ENCODE measurements at regions not wholly inside any gene's neighbourhood (a gene's known extent, or its start where the extent isn't known, plus 50 kb on each side); places are given as distances from the start of the nearest gene placed in this dataset.
"Not testable (repeated sequence)": the region's sequence is repeated elsewhere in the genome, so short reads cannot be mapped to it uniquely, and the experiment has no call there.

GRCh38 chr3:178306432-178307115, 229.7 kb upstream of the KCNMB2 start:
- no peak for DNase-seq (ENCODE audit: low read depth)

DNA sequence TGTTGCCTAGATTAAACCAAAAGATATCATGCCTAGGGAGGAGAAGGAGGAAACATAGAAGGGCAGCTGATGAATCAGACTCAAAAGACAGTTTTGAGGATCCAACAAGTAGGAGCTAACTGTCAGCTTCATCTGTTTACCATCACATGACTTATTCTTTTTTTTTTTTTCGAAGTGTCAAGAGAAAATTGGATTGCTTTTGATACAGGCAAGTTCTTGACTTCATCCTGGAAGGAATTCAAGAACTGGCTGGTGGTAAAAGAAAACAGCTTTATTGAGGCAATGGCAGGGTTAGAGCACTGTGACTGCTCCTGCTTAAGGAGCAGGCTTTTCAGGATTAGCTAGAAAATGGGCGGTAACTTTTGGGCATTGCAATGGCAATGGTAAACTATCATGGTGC, 227.5 kb upstream of the KCNMB2 start:
- DNase-seq (ENCODE audit: low read depth): no peak

GRCh38 chr3:178310949-178311348, 225.3 kb upstream of the KCNMB2 start:
- no peak for DNase-seq (ENCODE audit: low read depth)

DNA sequence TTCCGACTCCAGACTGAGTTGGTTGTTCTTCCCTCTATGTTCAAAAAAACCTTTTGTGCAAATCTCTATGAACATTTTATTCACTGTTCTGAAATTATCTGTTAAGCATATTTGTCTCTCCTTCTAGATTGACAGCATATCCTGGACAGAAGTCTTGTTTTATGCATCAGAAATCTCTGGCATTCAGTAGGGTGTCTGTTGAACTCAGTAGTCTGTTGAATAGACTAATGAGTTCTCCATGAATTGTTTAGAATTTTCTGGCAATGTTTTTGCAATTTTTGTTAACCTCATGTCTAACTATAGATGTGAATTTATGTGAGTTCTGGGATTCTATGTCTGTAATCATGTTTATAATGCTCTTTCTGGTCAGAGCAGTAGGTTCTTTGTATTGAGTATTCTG, 222.5 kb upstream of the KCNMB2 start:
- DNase-seq (ENCODE audit: low read depth): no peak

DNA sequence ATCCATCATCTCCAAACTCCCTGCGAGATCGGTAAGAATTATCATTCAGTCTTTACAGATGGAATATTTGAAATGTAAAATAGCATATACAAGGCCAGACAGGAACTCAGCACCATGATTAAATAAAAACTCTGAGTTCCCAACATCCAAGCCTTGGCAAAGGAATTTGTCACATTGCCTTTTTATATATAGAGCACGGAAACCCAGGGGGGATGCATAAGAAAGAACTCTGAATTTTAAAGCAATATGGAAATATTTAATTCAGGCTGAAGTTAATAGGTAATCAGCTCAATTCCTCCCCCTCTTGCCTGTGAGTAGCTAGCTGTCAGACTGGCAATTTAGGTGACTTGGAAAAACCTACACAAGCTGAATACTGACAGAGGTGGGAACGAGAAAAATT, 217.9 kb upstream of the KCNMB2 start:
- DNase-seq (ENCODE audit: low read depth): no peak

DNA sequence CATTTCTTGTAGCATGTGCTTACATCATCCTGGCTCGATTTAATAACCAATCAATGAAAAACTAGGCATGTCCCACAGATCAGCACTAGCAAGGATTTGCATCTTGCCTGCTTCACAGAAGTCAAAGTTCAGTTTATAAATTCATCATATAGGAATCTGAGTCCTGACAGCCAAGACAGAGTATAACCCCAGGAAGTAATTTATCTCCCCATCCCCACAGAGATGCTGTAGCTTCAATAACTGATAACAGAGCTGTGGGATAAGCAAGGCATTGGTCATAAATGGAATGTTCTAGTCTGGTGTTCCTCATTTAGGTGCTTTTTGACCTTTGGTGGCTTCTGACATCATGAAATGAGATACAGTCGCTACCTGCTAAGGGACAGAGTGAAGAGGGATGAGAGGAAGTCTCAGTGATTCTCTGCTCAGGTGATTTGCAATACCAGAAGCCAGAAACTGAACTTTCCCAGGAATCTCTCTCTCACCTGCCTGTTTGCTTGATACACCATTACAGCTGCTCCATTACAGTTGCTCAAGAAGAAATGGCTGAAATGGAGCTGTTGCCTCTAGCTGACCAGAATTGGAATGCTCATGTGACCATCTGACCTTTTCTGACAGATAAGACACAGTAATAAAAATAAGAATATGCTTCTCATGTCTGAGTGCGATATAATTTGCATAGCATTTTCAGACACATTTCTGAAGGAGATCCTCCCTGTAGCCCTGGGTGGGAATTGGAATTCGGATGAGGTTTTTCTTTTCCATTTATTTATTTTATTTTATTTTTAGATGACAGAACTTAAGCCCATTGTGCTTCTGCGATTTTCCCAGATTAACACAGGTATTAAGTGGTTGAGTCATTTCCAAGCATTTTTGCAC, 217.1 kb upstream of the KCNMB2 start:
- DNase-seq (ENCODE audit: low read depth): no peak

- peak; percentile 19 for DNase-seq (ENCODE audit: low read depth)
Observed at GRCh38 chr3:178320456-178321351, 215.5 kb upstream of the KCNMB2 start.

DNA sequence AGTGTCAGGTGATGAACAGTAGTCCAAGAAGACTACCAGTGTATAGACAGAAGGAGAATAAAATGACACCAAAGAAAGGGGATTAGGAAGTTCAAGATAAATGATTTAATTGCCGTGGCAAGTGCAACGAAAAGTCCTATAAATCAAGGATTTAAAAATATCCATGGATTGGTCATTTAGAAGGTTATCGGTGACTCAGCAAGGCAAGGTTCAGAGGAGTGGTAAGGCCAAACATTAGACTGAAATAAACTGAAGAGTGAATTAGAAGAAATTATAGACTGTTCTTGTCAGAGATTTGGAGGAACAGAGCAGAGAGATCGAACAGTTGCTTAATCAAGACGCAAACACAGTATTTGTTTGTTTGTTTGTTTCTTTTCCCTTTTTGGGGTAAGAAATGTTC, 211.9 kb upstream of the KCNMB2 start:
- DNase-seq (ENCODE audit: low read depth): no peak

DNA sequence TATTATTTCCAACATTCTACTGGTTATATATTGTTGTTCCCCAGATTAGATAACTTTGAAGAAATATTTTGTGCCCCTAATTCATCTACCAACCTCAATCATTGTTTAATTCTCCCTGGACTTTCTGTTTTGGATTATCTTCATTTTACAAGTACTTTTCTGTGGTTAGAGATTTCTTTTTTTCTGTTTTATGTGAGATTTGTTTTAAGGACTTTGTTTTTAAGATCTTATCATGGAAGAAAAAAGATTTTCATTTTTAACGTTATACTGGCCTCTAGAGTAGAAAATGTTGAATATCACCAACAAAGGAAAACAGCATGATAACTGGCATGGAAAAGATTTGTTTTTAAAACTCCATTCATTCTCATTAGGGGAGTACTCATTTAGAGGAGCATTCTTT, 210.9 kb upstream of the KCNMB2 start:
- DNase-seq (ENCODE audit: low read depth): peak; percentile 36

DNA sequence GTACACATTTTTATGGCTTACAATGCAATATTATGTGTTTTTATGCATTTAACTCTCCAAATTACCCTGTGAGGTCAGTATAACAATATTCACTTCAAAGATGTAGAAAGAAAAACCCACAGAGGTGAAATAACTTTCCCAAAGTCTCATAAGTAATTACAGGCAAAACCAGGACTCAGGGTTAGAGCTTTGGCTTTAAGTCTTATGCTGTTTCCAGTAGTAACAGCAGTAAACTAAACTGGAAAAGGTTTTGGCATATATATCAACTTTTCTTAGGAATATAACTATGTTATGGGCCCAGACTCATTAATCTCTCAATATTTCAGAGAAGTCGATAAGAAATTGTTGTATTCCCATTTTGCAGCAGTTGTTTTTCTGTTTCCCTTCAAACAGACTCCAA, 206.3 kb upstream of the KCNMB2 start:
- DNase-seq (ENCODE audit: low read depth): no peak

DNA sequence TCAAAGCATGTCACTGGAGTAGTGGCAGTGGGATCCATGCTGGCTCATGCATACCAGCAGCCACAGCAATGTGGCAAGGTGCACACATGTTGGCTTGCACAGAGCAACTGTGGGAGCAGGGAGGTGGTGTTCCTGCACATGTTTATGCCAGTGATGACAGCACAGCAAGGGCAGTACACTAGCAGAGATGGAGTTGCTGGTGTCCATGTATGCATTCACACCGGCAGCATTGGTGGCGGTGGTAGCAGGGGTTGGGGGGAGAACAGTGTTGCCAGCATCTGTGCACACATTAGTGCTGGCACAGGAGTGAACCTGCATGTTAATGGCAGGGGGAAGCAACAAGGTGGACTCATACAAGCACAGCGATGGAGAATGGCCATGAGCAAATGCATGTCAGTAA, 202.0 kb upstream of the KCNMB2 start:
- no peak for DNase-seq (ENCODE audit: low read depth)

DNA sequence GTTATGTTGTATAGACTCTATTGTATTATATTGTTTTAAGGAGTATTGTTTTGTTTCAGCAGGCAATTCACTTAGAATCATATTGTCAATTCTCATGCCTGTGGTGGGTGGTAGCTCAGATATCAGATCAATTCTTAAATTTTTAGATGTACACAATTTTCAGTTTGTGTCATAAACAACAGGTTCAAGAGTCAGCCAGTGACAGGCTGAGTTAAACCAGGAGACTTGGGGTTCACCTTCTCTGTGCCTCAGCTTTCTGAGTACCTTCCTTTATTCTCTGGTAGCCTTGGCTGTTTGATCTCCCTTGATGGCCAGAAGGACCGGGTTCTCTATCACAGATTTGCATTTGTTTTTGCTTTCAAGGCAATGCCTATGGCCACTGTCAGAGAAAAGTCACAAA, 199.9 kb upstream of the KCNMB2 start:
- DNase-seq (ENCODE audit: low read depth): no peak

GRCh38 chr3:178340506-178340905, 195.7 kb upstream of the KCNMB2 start:
- no peak for DNase-seq (ENCODE audit: low read depth)

GRCh38 chr3:178341636-178342035, 194.6 kb upstream of the KCNMB2 start:
- no peak for DNase-seq (ENCODE audit: low read depth)

DNA sequence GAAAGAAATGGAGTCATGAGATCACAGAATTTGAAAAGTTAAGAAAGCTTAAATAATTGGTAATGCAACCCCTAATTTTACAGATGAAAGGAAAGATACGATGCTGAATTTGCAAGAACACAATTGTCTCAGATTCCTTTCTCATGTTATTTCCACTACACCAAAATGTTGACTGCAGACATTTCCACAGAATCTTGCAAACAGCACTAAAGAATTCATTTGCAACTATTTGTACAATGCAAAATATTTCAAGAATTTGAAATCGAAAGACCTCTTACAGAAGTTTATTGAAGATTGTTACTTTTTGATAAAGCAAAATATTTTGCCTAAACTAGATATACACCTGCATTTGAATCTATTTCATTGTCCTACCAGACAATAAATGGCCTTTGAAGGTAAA, 194.1 kb upstream of the KCNMB2 start:
- no peak for DNase-seq (ENCODE audit: low read depth)

DNA sequence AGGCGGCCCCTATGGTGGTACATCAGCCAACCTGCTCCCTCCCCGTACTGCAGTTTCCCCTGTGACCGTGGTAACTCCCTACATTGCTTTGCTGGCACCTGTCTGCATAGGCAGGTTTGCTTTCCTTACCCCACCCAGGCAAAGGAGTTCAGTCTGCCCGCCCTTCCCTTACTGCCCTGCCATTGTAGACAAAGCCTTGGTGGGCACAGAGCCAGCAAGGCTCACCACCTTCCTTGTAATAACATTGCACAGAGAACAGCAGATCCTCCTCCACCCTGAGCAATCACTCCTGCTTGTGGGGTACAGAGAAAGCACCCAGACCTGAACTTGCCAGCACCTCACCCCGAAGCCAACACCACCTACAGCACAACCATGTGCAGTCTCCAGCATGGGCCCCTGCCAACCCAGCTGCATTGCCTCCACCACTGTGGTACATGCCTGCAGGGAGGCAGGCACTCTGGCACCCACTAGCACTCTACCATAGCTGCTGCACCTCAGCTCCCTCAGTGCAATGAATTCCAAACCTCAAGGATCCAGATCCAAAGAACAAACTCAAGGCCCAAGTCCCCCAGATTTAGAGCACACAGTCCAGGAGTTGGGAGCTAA, 192.7 kb upstream of the KCNMB2 start:
- DNase-seq (ENCODE audit: low read depth): no peak

DNA sequence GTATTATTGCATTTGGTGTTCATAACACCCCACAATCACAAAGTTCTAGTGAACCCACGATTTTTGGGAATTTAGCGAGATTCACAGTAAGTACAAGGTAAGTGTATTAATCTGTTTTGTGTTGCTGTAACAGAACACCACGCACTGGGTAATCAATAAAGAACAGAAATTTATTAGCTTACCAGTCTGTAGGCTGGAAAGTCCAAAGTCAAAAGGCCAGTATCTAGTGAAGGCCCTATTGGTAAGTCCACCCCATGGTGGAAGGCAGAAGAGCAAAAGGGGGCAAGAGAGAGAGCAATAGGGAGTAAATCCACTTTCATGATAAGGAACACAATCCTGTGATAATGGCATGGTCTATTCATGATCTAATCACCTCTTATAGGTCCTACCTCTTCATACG, 190.3 kb upstream of the KCNMB2 start:
- no peak for DNase-seq (ENCODE audit: low read depth)

- DNase-seq (ENCODE audit: low read depth): not testable (repeated sequence)
Observed at GRCh38 chr3:178348561-178349217, 187.5 kb upstream of the KCNMB2 start.

- not testable (repeated sequence) for DNase-seq (ENCODE audit: low read depth)
Observed at GRCh38 chr3:178349218-178349596, 187.0 kb upstream of the KCNMB2 start.

DNA sequence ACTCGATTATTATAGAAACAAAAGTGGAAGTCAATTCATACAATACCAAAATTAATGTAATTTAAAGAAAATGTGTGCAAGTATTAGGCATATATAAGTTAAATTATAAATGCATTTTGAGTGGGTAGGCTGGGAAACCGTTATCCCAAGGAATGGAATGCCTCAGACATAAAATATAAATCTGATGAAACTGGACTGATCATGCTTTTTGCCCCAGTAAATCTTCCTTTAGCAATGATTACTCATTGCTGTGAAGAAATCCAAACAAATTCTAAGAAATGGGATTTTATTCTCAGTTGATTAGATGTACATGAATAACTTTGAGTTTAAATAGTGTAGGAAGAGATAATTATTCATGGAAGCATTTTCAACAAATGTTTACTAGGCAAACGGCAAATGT, 185.5 kb upstream of the KCNMB2 start:
- DNase-seq (ENCODE audit: low read depth): peak; percentile 19

GRCh38 chr3:178352326-178353005, 183.8 kb upstream of the KCNMB2 start:
- DNase-seq (ENCODE audit: low read depth): peak; percentile 87

Measured in GM04503 (cell line).